ENCODE measurements at regions not wholly inside any gene's neighbourhood (a gene's known extent, or its start where the extent isn't known, plus 50 kb on each side); places are given as distances from the start of the nearest gene placed in this dataset.

- TF ChIP-seq CTCF (IDR thresholded peaks at IDR 0.05) = no peak
- no peak for TF ChIP-seq POLR2AphosphoS5 (IDR thresholded peaks at IDR 0.05)
These were observed 194.7 kb downstream of the B3GLCT start for GRCh38 chr13:31394506-31394905.

Data from upper lobe of left lung (tissue), 4 donors.